Fibroblast of pulmonary artery (primary cell): ENCODE measurements at regions not wholly inside any gene's neighbourhood (a gene's known extent, or its start where the extent isn't known, plus 50 kb on each side); places are given as distances from the start of the nearest gene placed in this dataset.
A peak's percentile ranks its signal among the peaks of the same experiment; 100 is the strongest.

Experiments used
- DNase-seq: peaks from one replicate; pipeline ENCODE4 v3.0.0-alpha.2; 2010; ENCODE audit warnings: low read depth
- H3K4me3 ChIP-seq: replicated peaks from 2 replicates; pipeline ENCODE4 v1.5.1; 2011; ENCODE audit warnings: low read depth, mild to moderate bottlenecking, control low read depth, low read length, moderate library complexity
- CTCF ChIP-seq: IDR thresholded peaks from 2 replicates; pipeline ENCODE4 v1.5.1; 2011; ENCODE audit warnings: mild to moderate bottlenecking, control low read depth, low read length, inconsistent platforms; ENCODE audit errors: missing control alignments

- H3K4me3 ChIP-seq, result no peak overlapping the region
- no peak for TF ChIP-seq CTCF
- peak; percentile 32 for DNase-seq
Measured at GRCh38 chr12:4135919-4136605, 137.5 kb upstream of the CCND2 start.

- no peak for TF ChIP-seq CTCF
- no peak for DNase-seq
- no peak overlapping the region for H3K4me3 ChIP-seq
Measured at GRCh38 chr12:4134448-4135263, 138.9 kb upstream of the CCND2 start.

- no peak overlapping the region for H3K4me3 ChIP-seq
- TF ChIP-seq CTCF, result no peak
- no peak for DNase-seq
Measured at GRCh38 chr12:4133636-4134447, 139.7 kb upstream of the CCND2 start.

- H3K4me3 ChIP-seq, result no peak overlapping the region
- no peak for TF ChIP-seq CTCF
- DNase-seq, result no peak
Measured at GRCh38 chr12:4133029-4133428, 140.5 kb upstream of the CCND2 start.

GRCh38 chr12:4121506-4122020, 152.0 kb upstream of the CCND2 start:
- TF ChIP-seq CTCF, result no peak
- no peak overlapping the region for H3K4me3 ChIP-seq
- DNase-seq, result no peak

GRCh38 chr12:4120316-4120917, 153.1 kb upstream of the CCND2 start:
- DNase-seq, result no peak
- H3K4me3 ChIP-seq, result no peak overlapping the region
- TF ChIP-seq CTCF, result no peak
